ENCODE measurements at regions not wholly inside any gene's neighbourhood (a gene's known extent, or its start where the extent isn't known, plus 50 kb on each side); places are given as distances from the start of the nearest gene placed in this dataset.

DNA sequence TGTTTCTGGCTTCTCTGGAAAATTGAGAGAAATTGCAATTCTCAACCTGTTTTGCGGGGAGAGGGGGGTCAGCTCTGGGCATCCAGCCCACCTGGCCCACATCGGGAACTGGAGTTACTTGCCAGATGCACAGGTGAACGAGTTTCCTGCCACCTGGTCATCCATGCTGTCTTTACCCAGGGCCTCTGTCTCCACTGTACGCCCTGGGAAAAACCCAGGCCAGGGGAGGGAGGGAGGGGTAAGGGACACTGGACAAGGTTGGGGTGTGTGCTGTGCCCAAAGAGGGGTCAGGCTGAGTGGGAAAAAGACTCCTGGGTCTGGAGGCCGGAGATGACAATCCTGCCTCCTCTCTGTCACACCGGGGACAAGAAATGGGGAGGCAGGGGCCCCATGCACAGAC lies 307.6 kb downstream of the ZNF536 start:
- Histone ChIP-seq H3K79me1 (ENCODE audit: low read depth, low read length) (no peaks in the 10 kb centered on the region), H3K56ac (replicated peaks; ENCODE audit: insufficient read length, low read depth, low read length) (no peak overlapping the region), H4K5ac (ENCODE audit: insufficient read length, low read depth, low read length) (no peak overlapping the region), H3K36me3 (ENCODE audit: control insufficient read depth in 2 of 4, insufficient read depth in 4 of 4, low read length in 3 of 4) (no peaks in the 10 kb centered on the region), H3K18ac (ENCODE audit: extremely low read depth, low read length) (no peak overlapping the region), H4K8ac (ENCODE audit: extremely low read depth, insufficient read depth, low read length) (no peak overlapping the region), H3K27ac (ENCODE audit: low read depth, low read length) (no peak overlapping the region), H3K27me3 (replicated peaks in 1 of 4; ENCODE audit: control insufficient read depth in 3 of 4, extremely low read depth in 1 of 4, insufficient read depth in 3 of 4, low read length in 3 of 4) (no peaks in the 10 kb centered on the region), H3K79me2 (ENCODE audit: control insufficient read depth in 1 of 2, insufficient read depth in 2 of 2, low read length in 2 of 2) (no peaks in the 10 kb centered on the region), H2BK12ac (ENCODE audit: low read depth, low read length) (no peak overlapping the region), H4K20me1 (replicated peaks in 1 of 2; ENCODE audit: control insufficient read depth in 1 of 2, insufficient read depth in 2 of 2, low read length in 2 of 2) (no peaks in the 10 kb centered on the region), H2BK120ac (replicated peaks; ENCODE audit: low read depth, low read length) (no peak overlapping the region), H2BK20ac (ENCODE audit: low read length) (no peak overlapping the region), H3K4me3 (ENCODE audit: extremely low read depth in 1 of 4, insufficient read depth in 2 of 4, low read depth in 3 of 4, low read length in 4 of 4) (no peak overlapping the region; a peak in 1 of 8 replicates), H3K4me2 (ENCODE audit: insufficient read depth in 1 of 2, low read depth in 2 of 2, low read length in 2 of 2) (no peak overlapping the region), H3K14ac (ENCODE audit: insufficient read length) (no peak overlapping the region), H3K9ac (replicated peaks in 1 of 4; ENCODE audit: extremely low read depth in 1 of 4, low read depth in 3 of 4, low read length in 3 of 4) (no peak overlapping the region), H3K9me3 (ENCODE audit: insufficient read depth in 2 of 2, low read depth in 1 of 2, low read length in 1 of 2) (no peaks in the 10 kb centered on the region), H3K4me1 (replicated peaks in 1 of 4; ENCODE audit: control insufficient read depth in 3 of 4, insufficient read depth in 4 of 4, low read length in 3 of 4) (no peaks in the 10 kb centered on the region), H2BK5ac (ENCODE audit: low read depth, low read length) (no peak overlapping the region), H2BK15ac (ENCODE audit: low read length) (no peak overlapping the region), H2AK5ac (ENCODE audit: low read depth, low read length) (no peak overlapping the region), H4K91ac (replicated peaks; ENCODE audit: insufficient read length, low read length) (no peak overlapping the region), H3K23ac (ENCODE audit: insufficient read length) (no peak overlapping the region), H3K4ac (replicated peaks; ENCODE audit: insufficient read length, low read depth, low read length) (no peak overlapping the region), H2AFZ (ENCODE audit: low read length) (no peak overlapping the region), H3K23me2 (ENCODE audit: low read depth, low read length) (no peaks in the 10 kb centered on the region)
- no peak for DNase-seq (ENCODE audit: low read depth in 1 of 2, low spot score in 2 of 2)
- CTCF ChIA-PET (ENCODE audit: partially characterized antibody) = interaction anchor here (3.4 to 3.9 kb wide), 2 partner anchors 12 to 15 kb away, joined by 19 to 44 read pairs; no protein-coding TSS in a partner anchor
- 78% methylated on average over 5 of the region's 6 CpGs; no CpG with 5 or more reads in 1 of the 2 experiments for WGBS, 2 experiments (ENCODE audit: extremely low coverage in 1 of 2, insufficient coverage in 1 of 2, insufficient read length in 1 of 2, insufficient replicate concordance in 2 of 2, low coverage in 1 of 2, low lambda C conversion rate in 2 of 2, missing lambda C conversion rate in 1 of 2)
- TF ChIP-seq, protein P1, sequence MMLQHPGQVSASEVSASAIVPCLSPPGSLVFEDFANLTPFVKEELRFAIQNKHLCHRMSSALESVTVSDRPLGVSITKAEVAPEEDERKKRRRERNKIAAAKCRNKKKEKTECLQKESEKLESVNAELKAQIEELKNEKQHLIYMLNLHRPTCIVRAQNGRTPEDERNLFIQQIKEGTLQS (IDR thresholded peaks at IDR 0.05; ENCODE audit: insufficient read depth, low read depth, low read length) = no peak
- POLR2A ChIA-PET (ENCODE audit: partially characterized antibody) = no interaction called here
- no peak for FAIRE-seq
